ENCODE measurements at regions not wholly inside any gene's neighbourhood (a gene's known extent, or its start where the extent isn't known, plus 50 kb on each side); places are given as distances from the start of the nearest gene placed in this dataset.

- Mint-ChIP-seq H3K27ac (no peak overlapping the region), H3K4me1 (no peaks in the 10 kb centered on the region), H3K9me3 (no peaks in the 10 kb centered on the region), H3K36me3 (no peaks in the 10 kb centered on the region), H3K4me3 (no peak overlapping the region), H3K27me3 (ENCODE audit: low read depth in 2 of 2) (peaks cover 4 to 14% of the 10 kb centered on the region in 2 donors)
- no peaks in the 10 kb centered on the region for H3K4me1 ChIP-seq (ENCODE audit: control insufficient read depth, insufficient read depth, low read length)
- 91% methylated on average over 7 of the region's 7 CpGs for WGBS (ENCODE audit: insufficient coverage)
- H3K9me3 ChIP-seq (ENCODE audit: control insufficient read depth, insufficient read depth, low read length): no peaks in the 10 kb centered on the region
- ATAC-seq (no peak), DNase-seq (no peak)
- H3K27me3 ChIP-seq (ENCODE audit: control insufficient read depth, insufficient read depth, low read length): no peaks in the 10 kb centered on the region
- H3K36me3 ChIP-seq (ENCODE audit: control insufficient read depth, insufficient read depth, low read length): no peaks in the 10 kb centered on the region
- no peak overlapping the region for H3K4me3 ChIP-seq (ENCODE audit: low read length)
- intact Hi-C loops (cut with micrococcal nuclease): no loop called here
- no peak overlapping the region for H3K27ac ChIP-seq (ENCODE audit: low read length)
- no peak for TF ChIP-seq CTCF (IDR thresholded peaks at IDR 0.05)
These were observed 57.3 kb upstream of the GALNT2 start for GRCh38 chr1:230009611-230010313.

- Mint-ChIP-seq H3K27me3 (ENCODE audit: low read depth in 2 of 2) (peaks cover 4 to 14% of the 10 kb centered on the region in 2 donors), H3K9me3 (no peaks in the 10 kb centered on the region), H3K36me3 (no peaks in the 10 kb centered on the region), H3K4me3 (no peak overlapping the region), H3K4me1 (no peaks in the 10 kb centered on the region), H3K27ac (no peak overlapping the region)
- H3K4me3 ChIP-seq (ENCODE audit: low read length): no peak overlapping the region
- 85% methylated on average over 6 of the region's 7 CpGs for WGBS (ENCODE audit: insufficient coverage)
- H3K9me3 ChIP-seq (ENCODE audit: control insufficient read depth, insufficient read depth, low read length): no peaks in the 10 kb centered on the region
- no peak for DNase-seq
- H3K4me1 ChIP-seq (ENCODE audit: control insufficient read depth, insufficient read depth, low read length): no peaks in the 10 kb centered on the region
- H3K36me3 ChIP-seq (ENCODE audit: control insufficient read depth, insufficient read depth, low read length): no peaks in the 10 kb centered on the region
- TF ChIP-seq CTCF (IDR thresholded peaks at IDR 0.05): no peak
- no peak overlapping the region for H3K27ac ChIP-seq (ENCODE audit: low read length)
- intact Hi-C loops (cut with micrococcal nuclease): no loop called here
- no peak for ATAC-seq
- no peaks in the 10 kb centered on the region for H3K27me3 ChIP-seq (ENCODE audit: control insufficient read depth, insufficient read depth, low read length)
These were observed 56.3 kb upstream of the GALNT2 start for GRCh38 chr1:230010603-230011332.

- H3K27ac ChIP-seq (ENCODE audit: low read length): no peak overlapping the region
- H3K36me3 Mint-ChIP-seq: no peaks in the 10 kb centered on the region
- no peak overlapping the region for H3K27ac Mint-ChIP-seq
- H3K4me3 Mint-ChIP-seq: no peak overlapping the region
- WGBS (ENCODE audit: insufficient coverage): 57% methylated on average over 6 of the region's 6 CpGs
- H3K4me1 Mint-ChIP-seq: no peaks in the 10 kb centered on the region
- DNase-seq (no peak), ATAC-seq (no peak)
- H3K9me3 ChIP-seq (ENCODE audit: control insufficient read depth, insufficient read depth, low read length): no peaks in the 10 kb centered on the region
- no peaks in the 10 kb centered on the region for H3K27me3 ChIP-seq (ENCODE audit: control insufficient read depth, insufficient read depth, low read length)
- H3K36me3 ChIP-seq (ENCODE audit: control insufficient read depth, insufficient read depth, low read length): no peaks in the 10 kb centered on the region
- H3K4me1 ChIP-seq (ENCODE audit: control insufficient read depth, insufficient read depth, low read length): no peaks in the 10 kb centered on the region
- peaks cover 4 to 12% of the 10 kb centered on the region in 2 donors for H3K27me3 Mint-ChIP-seq (ENCODE audit: low read depth in 2 of 2)
- no peak overlapping the region for H3K4me3 ChIP-seq (ENCODE audit: low read length)
- no peaks in the 10 kb centered on the region for H3K9me3 Mint-ChIP-seq
- intact Hi-C loops (cut with micrococcal nuclease): no loop called here
- no peak for TF ChIP-seq CTCF (IDR thresholded peaks at IDR 0.05)
These were observed 55.5 kb upstream of the GALNT2 start for GRCh38 chr1:230011333-230012092.
